ENCODE measurements at regions not wholly inside any gene's neighbourhood (a gene's known extent, or its start where the extent isn't known, plus 50 kb on each side); places are given as distances from the start of the nearest gene placed in this dataset.

- Histone ChIP-seq H3K9me3 (no peaks in the 10 kb centered on the region), H3K27me3 (no peaks in the 10 kb centered on the region), H3K36me3 (no peaks in the 10 kb centered on the region), H3K4me3 (no peak overlapping the region), H3K27ac (no peak overlapping the region), H3K4me1 (no peaks in the 10 kb centered on the region)
- no peak for DNase-seq
- intact Hi-C loops (cut with DNase I), result no loop called here
- ATAC-seq, result peak; percentile 70
- TF ChIP-seq CTCF (IDR thresholded peaks at IDR 0.05), result peak; percentile 69
These were observed 100.8 kb downstream of the PPM1A start for GRCh38 chr14:60349663-60350365.

GRCh38 chr14:60350366-60350720 lies 101.3 kb downstream of the PPM1A start:
- intact Hi-C loops (cut with DNase I), result no loop called here
- Histone ChIP-seq H3K9me3 (no peaks in the 10 kb centered on the region), H3K27me3 (no peaks in the 10 kb centered on the region), H3K36me3 (no peaks in the 10 kb centered on the region), H3K27ac (no peak overlapping the region), H3K4me3 (no peak overlapping the region), H3K4me1 (no peaks in the 10 kb centered on the region)
- DNase-seq, result no peak
- no peak for ATAC-seq
- TF ChIP-seq CTCF (IDR thresholded peaks at IDR 0.05), result no peak

GRCh38 chr14:60353420-60353819 lies 104.4 kb downstream of the PPM1A start:
- no peaks in the 10 kb centered on the region for H3K9me3 ChIP-seq
- DNase-seq (no peak), ATAC-seq (no peak)
- H3K27ac ChIP-seq, result no peak overlapping the region
- no peak overlapping the region for H3K4me3 ChIP-seq
- no peaks in the 10 kb centered on the region for H3K36me3 ChIP-seq
- no peaks in the 10 kb centered on the region for H3K4me1 ChIP-seq
- intact Hi-C loops (cut with DNase I), result no loop called here
- no peak for TF ChIP-seq CTCF (IDR thresholded peaks at IDR 0.05)
- no peaks in the 10 kb centered on the region for H3K27me3 ChIP-seq

- no peak for ATAC-seq
- no peak overlapping the region for H3K27ac ChIP-seq
- no peaks in the 10 kb centered on the region for H3K4me1 ChIP-seq
- no peak overlapping the region for H3K4me3 ChIP-seq
- no peaks in the 10 kb centered on the region for H3K9me3 ChIP-seq
- no peak for TF ChIP-seq CTCF (IDR thresholded peaks at IDR 0.05)
- no peak for DNase-seq
- intact Hi-C loops (cut with DNase I), result no loop called here
- H3K27me3 ChIP-seq, result no peaks in the 10 kb centered on the region
- H3K36me3 ChIP-seq, result no peaks in the 10 kb centered on the region
These were observed 106.7 kb downstream of the PPM1A start for GRCh38 chr14:60355768-60356167.

- no peaks in the 10 kb centered on the region for H3K4me1 ChIP-seq
- no peaks in the 10 kb centered on the region for H3K9me3 ChIP-seq
- TF ChIP-seq CTCF (IDR thresholded peaks at IDR 0.05), result no peak
- DNase-seq (no peak), ATAC-seq (no peak)
- H3K27me3 ChIP-seq, result no peaks in the 10 kb centered on the region
- no peaks in the 10 kb centered on the region for H3K36me3 ChIP-seq
- H3K27ac ChIP-seq, result no peak overlapping the region
- H3K4me3 ChIP-seq, result no peak overlapping the region
- intact Hi-C loops (cut with DNase I), result no loop called here
These were observed 107.4 kb downstream of the PPM1A start for GRCh38 chr14:60356386-60356785.

Measured in upper lobe of right lung (tissue), 1 donor.